ENCODE measurements at regions not wholly inside any gene's neighbourhood (a gene's known extent, or its start where the extent isn't known, plus 50 kb on each side); places are given as distances from the start of the nearest gene placed in this dataset.

DNA sequence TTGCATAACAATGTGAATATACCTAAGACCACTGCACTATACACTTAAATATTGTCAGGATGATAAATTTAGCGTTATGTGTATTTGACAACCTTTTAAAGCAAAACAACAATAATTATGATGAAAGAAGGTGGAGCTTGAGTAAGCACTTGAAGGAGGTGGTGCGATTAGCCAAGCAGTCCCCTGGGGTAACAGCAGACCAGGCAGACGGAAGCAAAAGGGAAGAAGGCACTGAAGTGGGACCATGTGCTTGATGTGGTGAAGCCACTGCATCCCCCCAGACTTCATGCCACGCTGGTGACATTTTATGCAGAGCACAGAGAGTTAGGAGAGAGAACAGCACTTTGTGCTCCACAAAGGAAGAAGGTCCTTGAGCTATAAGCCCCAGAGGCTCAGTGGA is 58.3 kb upstream of the ZNF507 start:
- Mint-ChIP-seq H3K36me3 (ENCODE audit: insufficient read depth, unreplicated experiment) (peaks cover 6% of the 10 kb centered on the region), H3K27ac (ENCODE audit: low read depth, unreplicated experiment) (no peak overlapping the region), H3K27me3 (ENCODE audit: insufficient read depth, unreplicated experiment) (no peaks in the 10 kb centered on the region), H3K4me3 (ENCODE audit: unreplicated experiment) (no peak overlapping the region), H3K9me3 (ENCODE audit: unreplicated experiment) (peaks cover 35% of the 10 kb centered on the region), H3K4me1 (ENCODE audit: insufficient read depth, unreplicated experiment) (no peaks in the 10 kb centered on the region)
- ChIA-PET POLR2A (interaction anchor here (0.6 kb wide), 1 partner anchor 13 kb away, joined by 3 read pairs; no protein-coding TSS in a partner anchor), CTCF (no interaction called here)
- no TSS peak for BruUV-seq (replicated peaks)
- intact Hi-C loops (cut with micrococcal nuclease), result no loop called here
- TF ChIP-seq CTCF (IDR thresholded peaks at IDR 0.05; ENCODE audit: unreplicated experiment), result no peak
- no peak for DNase-seq (ENCODE audit: unreplicated experiment)

DNA sequence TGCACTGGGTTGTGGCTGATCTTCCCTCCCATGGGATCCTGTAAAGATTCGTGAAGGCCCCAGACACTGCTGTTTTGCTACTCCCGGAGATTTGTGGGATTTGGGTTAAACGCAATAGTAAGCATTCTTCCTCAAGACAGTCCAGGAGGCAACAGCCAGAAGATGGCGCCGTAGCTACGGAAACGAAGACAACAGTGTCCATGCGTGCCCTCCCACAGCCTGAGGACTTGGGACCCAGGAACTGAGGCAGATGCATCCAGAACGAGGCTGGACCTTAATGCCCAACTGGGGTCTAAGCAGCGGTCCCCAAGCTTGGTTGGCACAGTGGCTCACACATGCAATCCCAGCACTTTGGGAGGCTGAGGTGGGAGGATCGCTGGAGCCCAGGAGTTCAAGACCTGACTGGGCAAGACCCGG is 57.6 kb upstream of the ZNF507 start:
- Mint-ChIP-seq H3K27me3 (ENCODE audit: insufficient read depth, unreplicated experiment) (no peaks in the 10 kb centered on the region), H3K4me1 (ENCODE audit: insufficient read depth, unreplicated experiment) (no peaks in the 10 kb centered on the region), H3K27ac (ENCODE audit: low read depth, unreplicated experiment) (no peak overlapping the region), H3K9me3 (ENCODE audit: unreplicated experiment) (peaks cover 28% of the 10 kb centered on the region), H3K36me3 (ENCODE audit: insufficient read depth, unreplicated experiment) (peaks cover 6% of the 10 kb centered on the region), H3K4me3 (ENCODE audit: unreplicated experiment) (no peak overlapping the region)
- no peak for TF ChIP-seq CTCF (IDR thresholded peaks at IDR 0.05; ENCODE audit: unreplicated experiment)
- intact Hi-C loops (cut with micrococcal nuclease), result no loop called here
- peak; percentile 43 for DNase-seq (ENCODE audit: unreplicated experiment)
- CTCF ChIA-PET, result no interaction called here
- no TSS peak for BruUV-seq (replicated peaks)
- POLR2A ChIA-PET, result interaction anchor here (0.6 kb wide), 1 partner anchor 14 kb away, joined by 3 read pairs; no protein-coding TSS in a partner anchor

DNA sequence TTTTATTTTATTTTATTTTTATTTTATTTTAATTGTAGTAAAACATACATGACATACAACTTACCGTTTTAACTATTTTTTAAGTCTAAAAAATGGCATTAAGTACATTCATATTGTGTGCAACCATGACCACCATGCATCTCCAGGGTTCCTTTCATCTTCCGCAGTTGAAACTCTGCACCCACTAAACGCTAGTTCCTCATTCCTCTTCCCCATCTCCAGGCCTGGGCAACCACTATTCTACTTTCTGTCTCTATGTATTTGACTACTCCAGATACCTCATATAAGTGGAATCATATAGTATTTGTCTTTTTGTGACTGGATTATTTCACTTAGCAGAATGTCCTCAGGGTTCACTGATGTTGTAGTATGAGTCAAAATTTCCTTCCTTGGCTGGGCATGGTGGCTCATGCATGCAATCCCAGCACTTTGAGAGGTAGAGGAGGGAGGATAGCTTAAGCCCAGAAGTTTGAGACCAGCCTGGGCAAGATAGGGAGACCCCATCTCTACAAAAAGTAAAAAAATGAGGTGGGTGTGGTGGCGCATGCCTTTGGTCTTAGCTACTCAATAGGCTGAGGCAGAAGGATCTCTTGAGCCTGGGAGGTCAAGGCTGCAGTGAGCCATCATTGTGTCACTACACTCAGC is 55.7 kb upstream of the ZNF507 start:
- no TSS peak for BruUV-seq (replicated peaks)
- Mint-ChIP-seq H3K9me3 (ENCODE audit: unreplicated experiment) (peaks cover 28% of the 10 kb centered on the region), H3K27ac (ENCODE audit: low read depth, unreplicated experiment) (no peak overlapping the region), H3K36me3 (ENCODE audit: insufficient read depth, unreplicated experiment) (peaks cover 6% of the 10 kb centered on the region), H3K4me3 (ENCODE audit: unreplicated experiment) (no peak overlapping the region), H3K27me3 (ENCODE audit: insufficient read depth, unreplicated experiment) (no peaks in the 10 kb centered on the region), H3K4me1 (ENCODE audit: insufficient read depth, unreplicated experiment) (no peaks in the 10 kb centered on the region)
- intact Hi-C loops (cut with micrococcal nuclease), result no loop called here
- ChIA-PET POLR2A (no interaction called here), CTCF (interaction anchor here (1.3 kb wide), 1 partner anchor 280 kb away, joined by 5 read pairs; no protein-coding TSS in a partner anchor)
- TF ChIP-seq CTCF (IDR thresholded peaks at IDR 0.05; ENCODE audit: unreplicated experiment), result no peak
- DNase-seq (ENCODE audit: unreplicated experiment), result no peak

GRCh38 chr19:32291876-32292275 is 53.5 kb upstream of the ZNF507 start:
- no peak for TF ChIP-seq CTCF (IDR thresholded peaks at IDR 0.05; ENCODE audit: unreplicated experiment)
- no peak overlapping the region for H3K27ac Mint-ChIP-seq (ENCODE audit: low read depth, unreplicated experiment)
- peaks cover 21% of the 10 kb centered on the region for H3K9me3 Mint-ChIP-seq (ENCODE audit: unreplicated experiment)
- no peak overlapping the region for H3K4me3 Mint-ChIP-seq (ENCODE audit: unreplicated experiment)
- no TSS peak for BruUV-seq (replicated peaks)
- no peak for DNase-seq (ENCODE audit: unreplicated experiment)
- no peaks in the 10 kb centered on the region for H3K27me3 Mint-ChIP-seq (ENCODE audit: insufficient read depth, unreplicated experiment)
- ChIA-PET CTCF (no interaction called here), POLR2A (no interaction called here)
- intact Hi-C loops (cut with micrococcal nuclease), result no loop called here
- H3K4me1 Mint-ChIP-seq (ENCODE audit: insufficient read depth, unreplicated experiment), result no peaks in the 10 kb centered on the region
- peaks cover 4% of the 10 kb centered on the region for H3K36me3 Mint-ChIP-seq (ENCODE audit: insufficient read depth, unreplicated experiment)
